Bronchial epithelial cell (primary cell): ENCODE measurements at regions not wholly inside any gene's neighbourhood (a gene's known extent, or its start where the extent isn't known, plus 50 kb on each side); places are given as distances from the start of the nearest gene placed in this dataset.
"Not testable (repeated sequence)": the region's sequence is repeated elsewhere in the genome, so short reads cannot be mapped to it uniquely, and the experiment has no call there.

ENCODE experiments used
- DNase-seq: peaks from one replicate; pipeline ENCODE4 v3.0.0-alpha.2; 2010; ENCODE audit warnings: low read depth
- FAIRE-seq: peaks from 2 replicates; lab custom pipeline; 2011; peaks lifted over from hg19 to GRCh38; lab: Jason Lieb, UNC
- H3K27me3 ChIP-seq: 2 replicates; pipeline ENCODE4 v1.5.1; 2011; ENCODE audit warnings: low read length; ENCODE audit not compliant: control insufficient read depth, insufficient read depth
- H3K36me3 ChIP-seq: 2 replicates; pipeline ENCODE4 v1.5.1; 2011; ENCODE audit warnings: low read length; ENCODE audit not compliant: control insufficient read depth, insufficient read depth
- H3K4me3 ChIP-seq: 2 replicates; pipeline ENCODE4 v1.5.1; 2011; ENCODE audit warnings: mild to moderate bottlenecking, low read depth, low read length, control low read depth
- TF ChIP-seq, protein P1 (sequence below): IDR thresholded peaks from 2 replicates; pipeline ENCODE4 v1.5.1; 2011; ENCODE audit warnings: mild to moderate bottlenecking, moderate library complexity, low read length, control low read depth, inconsistent platforms; ENCODE audit not compliant: insufficient read depth, severe bottlenecking

DNA sequence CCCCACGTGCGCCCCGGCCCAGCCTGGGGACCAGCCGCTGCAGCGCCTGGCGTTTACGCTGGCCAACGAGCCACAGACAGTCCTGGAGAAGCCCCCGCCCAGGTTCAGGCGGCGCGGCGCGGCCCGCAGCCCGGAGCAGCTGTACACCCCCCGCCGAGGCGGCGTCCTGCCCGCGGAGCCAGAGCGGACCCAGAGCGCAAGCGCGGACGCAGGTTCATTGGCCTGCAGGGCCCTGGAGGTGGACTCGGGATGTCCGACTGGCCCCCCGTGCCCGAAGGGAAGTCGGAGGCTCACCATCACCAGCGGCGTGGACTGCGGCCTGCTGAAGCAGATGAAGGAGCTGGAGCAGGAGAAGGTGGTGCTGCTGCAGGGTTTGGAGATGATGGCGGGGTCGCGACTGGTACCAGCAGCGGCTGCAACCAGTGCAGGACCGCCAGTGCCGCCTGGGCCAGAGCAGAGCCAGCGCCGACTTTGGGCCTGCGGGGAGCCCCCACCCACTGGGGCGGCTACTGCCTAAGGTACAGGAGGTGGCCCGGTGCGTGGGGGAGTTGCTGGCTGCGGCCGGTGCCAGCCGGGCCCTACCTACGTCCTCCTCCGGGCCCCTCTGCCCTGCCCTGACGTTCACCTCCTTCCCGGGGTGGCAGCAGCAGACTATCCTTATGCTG lies 72.0 kb upstream of the KCTD7 start:
- TF ChIP-seq, protein P1, sequence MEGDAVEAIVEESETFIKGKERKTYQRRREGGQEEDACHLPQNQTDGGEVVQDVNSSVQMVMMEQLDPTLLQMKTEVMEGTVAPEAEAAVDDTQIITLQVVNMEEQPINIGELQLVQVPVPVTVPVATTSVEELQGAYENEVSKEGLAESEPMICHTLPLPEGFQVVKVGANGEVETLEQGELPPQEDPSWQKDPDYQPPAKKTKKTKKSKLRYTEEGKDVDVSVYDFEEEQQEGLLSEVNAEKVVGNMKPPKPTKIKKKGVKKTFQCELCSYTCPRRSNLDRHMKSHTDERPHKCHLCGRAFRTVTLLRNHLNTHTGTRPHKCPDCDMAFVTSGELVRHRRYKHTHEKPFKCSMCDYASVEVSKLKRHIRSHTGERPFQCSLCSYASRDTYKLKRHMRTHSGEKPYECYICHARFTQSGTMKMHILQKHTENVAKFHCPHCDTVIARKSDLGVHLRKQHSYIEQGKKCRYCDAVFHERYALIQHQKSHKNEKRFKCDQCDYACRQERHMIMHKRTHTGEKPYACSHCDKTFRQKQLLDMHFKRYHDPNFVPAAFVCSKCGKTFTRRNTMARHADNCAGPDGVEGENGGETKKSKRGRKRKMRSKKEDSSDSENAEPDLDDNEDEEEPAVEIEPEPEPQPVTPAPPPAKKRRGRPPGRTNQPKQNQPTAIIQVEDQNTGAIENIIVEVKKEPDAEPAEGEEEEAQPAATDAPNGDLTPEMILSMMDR, result no peak
- Histone ChIP-seq H3K36me3 (peaks cover 21% of the 10 kb centered on the region), H3K4me3 (no peak overlapping the region), H3K27me3 (no peaks in the 10 kb centered on the region)
- DNase-seq, result no peak
- no peak for FAIRE-seq

DNA sequence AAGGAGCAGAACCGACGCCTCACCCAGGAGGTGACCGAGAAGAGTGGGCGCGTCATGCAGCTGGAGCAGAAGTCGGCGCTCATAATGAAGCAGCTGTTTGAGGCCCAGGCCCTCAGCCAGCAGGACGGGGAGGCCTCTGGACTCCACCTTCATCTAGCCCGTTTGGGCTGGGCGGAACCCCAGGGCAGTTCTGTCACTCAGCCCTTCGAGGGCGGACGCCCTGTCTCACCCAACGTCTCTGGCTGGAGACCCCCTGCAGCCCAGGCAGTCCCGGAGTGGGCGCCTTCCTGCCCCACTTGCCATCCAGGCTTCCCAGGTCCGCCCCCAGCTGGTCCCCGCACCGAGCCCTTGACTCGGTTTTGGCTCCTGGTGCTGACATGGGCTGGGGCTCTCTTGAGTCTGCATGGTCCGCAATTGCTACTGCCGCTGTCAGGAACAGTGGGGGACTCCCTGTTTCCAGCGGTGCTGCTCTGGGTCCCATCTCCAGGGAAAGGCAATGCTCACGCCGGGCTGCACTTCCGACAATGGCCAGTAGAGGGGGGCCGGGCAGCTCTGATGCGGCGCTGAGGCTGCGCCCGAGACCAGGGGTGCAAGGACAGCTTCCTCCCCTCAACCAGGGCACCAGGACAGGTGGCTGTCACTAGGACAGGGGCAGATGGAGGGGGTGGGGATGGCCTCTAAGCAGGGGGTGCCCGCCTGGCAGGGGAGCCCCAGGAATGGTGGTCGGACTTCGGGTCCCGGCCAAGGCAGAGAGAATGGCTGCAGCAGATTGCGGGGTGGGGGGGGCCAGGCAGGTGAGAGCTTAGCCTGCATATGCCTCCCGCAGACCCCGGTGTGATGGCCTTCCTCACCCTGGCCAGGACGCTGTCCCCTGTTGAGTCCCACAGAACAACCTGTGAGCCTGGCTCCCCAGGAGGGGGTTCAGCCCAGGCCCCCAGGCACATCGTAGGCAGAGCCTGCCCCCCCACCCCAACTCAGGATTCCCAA lies 71.2 kb upstream of the KCTD7 start:
- TF ChIP-seq, protein P1, result peak; percentile 95
- DNase-seq (peak; percentile 10), FAIRE-seq (no peak)
- Histone ChIP-seq H3K27me3 (no peaks in the 10 kb centered on the region), H3K36me3 (peaks cover 18% of the 10 kb centered on the region), H3K4me3 (no peak overlapping the region)

DNA sequence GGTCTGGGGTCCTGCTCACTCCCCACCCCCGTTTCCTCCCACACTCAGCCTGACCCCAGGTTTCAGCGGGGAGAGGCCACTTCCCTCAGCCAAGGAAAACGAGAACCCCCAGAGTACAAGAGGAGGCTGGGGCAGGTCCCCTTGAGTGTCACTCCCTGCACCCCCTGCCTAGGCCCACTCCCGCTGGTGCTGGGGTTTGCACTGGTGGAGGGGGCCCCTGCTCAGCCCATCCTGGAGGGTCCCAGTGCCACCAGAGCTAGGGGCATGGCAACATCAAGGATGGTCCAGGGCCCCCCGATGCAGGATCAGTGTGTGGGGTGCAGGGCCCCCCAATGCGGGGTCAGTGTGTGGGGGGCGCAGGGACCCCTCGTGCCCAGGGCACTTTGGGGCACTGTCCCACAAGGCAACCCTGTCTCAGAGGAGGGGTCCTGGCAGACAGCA lies 70.5 kb upstream of the KCTD7 start:
- TF ChIP-seq, protein P1, result no peak
- FAIRE-seq, result no peak
- no peak for DNase-seq
- peaks cover 18% of the 10 kb centered on the region for H3K36me3 ChIP-seq
- no peak overlapping the region for H3K4me3 ChIP-seq
- H3K27me3 ChIP-seq, result no peaks in the 10 kb centered on the region

DNA sequence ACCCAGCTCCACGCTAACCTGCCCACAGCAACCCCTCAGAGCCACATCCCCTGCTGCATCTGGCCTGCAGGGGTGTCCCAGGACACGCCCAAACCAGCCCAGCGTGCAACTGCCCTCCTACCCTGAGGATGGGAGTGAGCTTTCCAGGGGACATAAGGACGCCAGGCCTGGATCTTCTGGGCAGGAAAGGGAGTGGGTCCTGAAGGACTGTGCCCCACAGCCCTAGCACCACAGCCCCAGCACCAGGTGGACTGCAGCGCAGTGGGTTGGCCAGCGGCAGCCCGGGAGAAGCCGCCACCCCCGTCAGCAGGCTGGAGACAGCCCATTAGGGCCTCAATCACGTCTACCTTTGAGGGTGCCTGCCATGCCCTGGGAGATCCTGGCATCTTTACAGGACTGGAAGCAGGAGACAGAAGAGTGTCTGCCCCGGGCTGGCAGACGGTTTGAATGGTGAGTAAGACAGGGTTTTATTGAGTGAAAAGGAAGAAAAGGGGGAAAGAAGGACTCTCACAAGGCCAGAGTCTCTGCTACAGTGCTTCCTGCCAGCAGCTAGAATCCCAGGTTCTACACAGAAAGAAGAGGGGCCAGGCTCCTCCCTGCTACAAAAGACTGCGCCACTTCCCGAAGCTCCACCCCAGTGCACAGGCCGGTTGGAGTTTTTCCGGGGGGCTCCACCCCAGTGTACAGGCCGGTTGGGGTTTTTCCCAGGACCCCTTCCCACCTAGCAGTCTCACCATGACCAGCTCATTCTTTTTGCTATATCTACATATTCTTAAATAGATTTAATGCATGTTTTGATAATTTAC lies 69.8 kb upstream of the KCTD7 start:
- TF ChIP-seq, protein P1, result no peak
- FAIRE-seq, result no peak
- H3K4me3 ChIP-seq, result no peak overlapping the region
- no peak for DNase-seq
- no peaks in the 10 kb centered on the region for H3K27me3 ChIP-seq
- H3K36me3 ChIP-seq, result peaks cover 16% of the 10 kb centered on the region

DNA sequence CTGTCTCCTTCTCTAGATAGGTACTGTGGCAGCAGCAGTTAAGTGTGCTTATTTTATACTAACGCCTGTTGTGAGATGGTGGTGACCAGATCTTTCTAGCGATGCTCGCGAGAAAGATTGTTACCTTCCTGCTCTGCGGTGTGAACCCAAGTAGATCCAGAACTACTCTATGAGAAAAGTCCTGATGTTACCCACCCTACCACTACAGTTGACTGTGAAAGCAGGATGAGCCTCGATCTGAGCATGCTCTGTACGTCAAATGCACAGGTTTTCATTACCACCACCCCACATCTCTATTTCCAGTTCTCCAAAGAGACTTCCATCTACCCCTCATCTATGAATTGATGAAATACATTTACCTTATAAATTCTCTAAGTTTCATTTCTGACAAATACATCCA lies 64.6 kb upstream of the KCTD7 start:
- Histone ChIP-seq H3K36me3 (peaks cover 5% of the 10 kb centered on the region), H3K27me3 (no peaks in the 10 kb centered on the region), H3K4me3 (no peak overlapping the region)
- TF ChIP-seq, protein P1, result no peak
- no peak for DNase-seq
- FAIRE-seq, result no peak

DNA sequence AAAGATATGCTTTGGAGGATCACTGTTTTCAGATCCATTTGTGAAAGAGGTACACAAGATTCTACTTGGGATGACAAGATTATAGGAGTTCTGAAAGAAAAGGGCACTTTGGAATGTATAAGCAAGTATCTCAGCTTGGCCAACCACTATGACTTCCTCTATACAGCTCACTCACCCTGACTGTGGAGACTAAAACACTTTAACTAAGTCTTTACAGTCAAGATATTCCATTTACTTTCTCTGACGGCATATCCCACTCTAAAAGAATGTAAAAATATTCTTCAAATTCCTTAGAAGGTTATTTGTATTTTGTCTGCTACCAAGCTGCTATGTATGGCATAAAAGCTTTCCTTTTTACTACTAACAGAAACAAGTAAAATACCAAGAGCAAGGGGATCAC lies 58.5 kb upstream of the KCTD7 start:
- not testable (repeated sequence) for DNase-seq, H3K27me3 ChIP-seq, FAIRE-seq, H3K4me3 ChIP-seq
- H3K36me3 ChIP-seq, result peaks cover 14% of the 10 kb centered on the region
